HG02588 (cell line): ENCODE measurements at regions not wholly inside any gene's neighbourhood (a gene's known extent, or its start where the extent isn't known, plus 50 kb on each side); places are given as distances from the start of the nearest gene placed in this dataset.

Source experiments
- ATAC-seq: cut with Tn5 transposase; IDR thresholded peaks from one replicate; pipeline ENCODE4 v1.9.1; 2021; ENCODE audit warnings: mild to moderate bottlenecking, moderate library complexity; ENCODE audit not compliant: unreplicated experiment

DNA sequence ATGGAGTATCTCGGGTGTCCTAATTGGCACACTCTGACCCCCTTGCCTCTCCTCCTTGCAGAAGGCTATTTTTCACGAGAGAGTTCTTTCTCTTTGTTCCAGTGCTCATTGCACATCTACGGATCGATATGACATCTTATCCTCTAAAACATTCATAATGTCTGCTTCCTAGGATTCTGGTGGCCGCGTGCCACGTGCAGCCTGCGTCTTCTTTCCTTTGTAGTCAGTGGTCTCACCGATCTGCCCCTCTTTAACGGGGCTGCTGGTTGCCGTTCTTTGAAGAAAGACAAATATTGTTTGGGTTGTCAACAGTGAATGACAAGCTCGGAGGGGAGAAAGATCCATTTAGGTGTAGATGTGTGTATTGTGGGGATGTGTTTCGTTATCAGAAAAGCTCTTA is 252.4 kb upstream of the WWC1 start:
- no peak for ATAC-seq

DNA sequence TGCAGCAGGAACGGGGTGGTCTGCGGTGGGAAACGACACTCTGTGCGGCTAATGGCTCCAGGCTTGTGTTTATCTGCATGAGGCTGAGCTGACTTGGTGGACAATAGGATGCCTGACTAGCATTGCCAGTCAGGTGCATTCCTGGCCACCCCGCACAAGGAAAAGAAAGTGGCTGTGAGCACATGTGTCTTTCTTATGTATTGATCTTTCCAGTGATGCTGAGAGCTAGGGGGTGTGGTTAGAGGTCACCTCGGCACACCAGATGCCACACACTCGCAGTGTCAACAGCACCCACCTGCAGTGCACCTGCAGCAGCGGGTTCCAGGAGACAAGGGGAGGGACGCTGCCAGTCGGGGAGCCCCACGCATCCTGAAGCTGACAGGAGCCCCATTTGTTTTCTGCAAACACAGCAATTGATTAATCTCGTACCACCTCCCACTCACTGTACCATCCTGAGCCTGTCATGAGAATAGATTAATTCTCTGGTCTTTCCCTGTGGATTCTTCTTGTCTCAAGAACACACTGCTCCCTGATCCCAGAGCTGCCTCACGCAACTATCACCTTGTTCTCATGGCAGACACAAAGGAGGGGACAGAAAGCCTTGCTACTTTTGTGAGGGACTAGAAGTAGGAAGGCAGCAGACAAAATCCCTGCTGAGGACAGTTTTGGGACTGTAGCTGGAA is 251.7 kb upstream of the WWC1 start:
- no peak for ATAC-seq

DNA sequence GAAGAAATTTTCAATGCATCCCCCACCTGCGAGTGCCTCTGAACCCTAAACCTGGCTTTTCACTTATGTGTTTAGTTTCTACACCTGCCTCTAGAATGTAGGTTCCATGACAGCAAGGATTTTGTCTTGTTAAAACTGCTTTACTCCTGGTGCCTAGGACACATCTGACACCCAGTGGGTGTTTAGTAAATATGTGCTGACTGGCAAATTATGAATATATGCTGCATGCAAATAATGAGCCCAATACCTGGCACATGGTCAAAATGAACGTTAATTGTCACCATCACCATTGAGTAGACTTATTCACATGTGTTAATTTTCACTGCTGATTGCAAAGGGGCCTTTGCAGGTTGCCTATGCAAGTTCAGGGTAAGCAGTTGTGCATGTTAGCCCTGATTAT is 249.9 kb upstream of the WWC1 start:
- ATAC-seq: no peak

DNA sequence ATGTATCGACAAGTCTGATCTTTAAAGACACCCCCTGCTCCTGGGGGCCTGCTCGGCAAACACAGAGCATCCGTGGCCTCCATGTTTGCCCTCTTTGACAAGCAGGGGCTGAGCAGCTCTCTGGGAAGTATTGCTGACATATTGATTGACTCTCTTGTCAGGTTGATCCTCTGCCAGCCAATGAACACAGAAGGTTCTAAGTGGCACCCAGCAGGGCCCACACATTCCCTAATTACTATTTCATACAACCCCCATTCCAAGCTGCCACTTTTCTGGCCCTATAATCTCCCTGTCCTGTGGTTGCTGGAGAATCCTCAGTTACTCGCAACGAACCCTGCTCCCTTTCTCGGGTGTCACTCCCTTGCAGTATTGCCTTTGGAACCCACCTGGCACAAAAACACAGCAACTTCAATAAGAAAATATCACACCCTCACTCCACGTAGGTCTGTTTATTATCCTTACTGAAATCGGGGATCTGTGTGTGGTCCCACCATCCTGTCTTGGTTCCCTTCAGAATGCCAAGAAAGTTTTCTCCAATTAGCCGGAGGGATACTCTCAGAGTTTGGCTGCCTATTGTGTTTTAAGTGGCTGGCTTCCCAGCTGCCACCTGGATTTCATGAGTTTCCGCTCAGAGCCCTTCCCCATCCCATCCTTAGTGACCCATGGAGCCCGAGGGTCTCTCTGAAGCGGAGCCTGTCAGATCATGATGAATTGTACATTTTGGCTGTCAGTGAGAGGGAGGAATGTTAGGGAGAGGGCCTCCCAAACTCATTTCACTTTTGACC is 249.0 kb upstream of the WWC1 start:
- ATAC-seq: no peak

DNA sequence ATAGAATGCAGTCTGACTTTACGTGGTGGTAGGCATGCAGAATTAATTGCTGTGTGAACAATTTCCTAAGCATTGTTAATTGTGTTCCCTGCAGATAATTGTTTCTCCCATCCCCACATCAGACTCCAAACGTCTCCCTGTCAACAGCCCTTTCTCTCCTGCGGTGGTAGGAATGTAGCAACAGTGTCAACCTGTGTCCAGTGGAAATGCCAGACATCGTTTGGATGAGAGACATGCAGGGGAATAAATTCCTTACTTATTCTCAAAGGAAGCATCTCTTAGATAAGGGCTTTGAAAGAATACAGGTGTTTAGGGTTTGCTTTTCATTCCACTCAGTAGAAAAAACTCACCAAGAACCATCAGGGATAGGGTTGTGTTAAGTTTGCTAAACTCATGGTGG is 245.3 kb upstream of the WWC1 start:
- no peak for ATAC-seq

DNA sequence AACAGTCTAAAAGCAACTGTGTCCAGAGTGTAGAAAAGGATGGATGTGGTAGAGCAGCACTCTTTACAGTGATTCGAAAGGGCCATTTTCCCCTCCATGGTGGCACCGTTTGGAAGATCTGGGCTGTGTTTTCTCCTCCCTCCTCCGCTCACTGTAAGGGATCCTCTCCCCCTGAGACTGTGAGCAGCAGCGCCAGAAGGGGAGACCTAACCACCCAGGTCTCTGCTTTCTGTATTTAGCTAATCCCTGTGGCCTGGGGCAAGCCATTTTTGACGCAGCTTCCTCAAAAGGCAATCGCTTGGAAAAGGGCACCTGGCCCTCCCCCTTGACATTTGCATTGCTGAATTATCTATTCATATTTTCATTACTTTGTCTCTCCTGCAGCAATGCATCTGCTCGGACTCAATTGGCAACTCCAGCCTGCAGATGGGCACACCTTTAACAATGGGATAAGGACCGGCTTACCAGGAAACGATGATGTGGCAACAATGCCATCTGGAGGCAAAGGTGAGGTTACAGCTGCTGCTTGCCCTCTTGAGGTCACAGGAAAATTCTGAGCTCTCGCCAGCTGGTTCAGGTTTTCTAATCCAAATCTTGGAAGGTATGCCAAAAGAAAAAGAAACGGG is 244.3 kb upstream of the WWC1 start:
- ATAC-seq: no peak

DNA sequence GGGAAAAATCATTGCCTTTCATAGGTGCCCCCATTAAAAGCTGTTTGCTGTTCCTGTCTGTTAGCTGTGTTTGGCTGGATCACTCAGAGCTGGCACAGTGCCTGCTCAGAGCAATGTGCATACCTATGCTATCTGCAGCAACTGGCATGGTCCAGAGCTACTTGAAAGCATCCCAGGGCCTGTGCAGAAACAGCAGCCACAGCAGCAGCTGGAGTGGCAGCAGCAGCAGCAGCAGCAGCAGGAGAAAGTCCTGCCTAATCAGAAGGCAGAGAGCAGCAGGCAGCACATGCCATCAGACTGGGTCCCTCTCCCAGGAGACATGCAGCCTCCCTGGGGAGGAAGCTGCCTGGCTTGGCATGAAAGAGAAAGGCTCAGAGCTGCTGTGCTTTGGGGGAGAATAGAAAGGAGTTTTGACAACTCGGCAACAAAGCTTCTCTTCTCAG is 243.8 kb upstream of the WWC1 start:
- no peak for ATAC-seq

DNA sequence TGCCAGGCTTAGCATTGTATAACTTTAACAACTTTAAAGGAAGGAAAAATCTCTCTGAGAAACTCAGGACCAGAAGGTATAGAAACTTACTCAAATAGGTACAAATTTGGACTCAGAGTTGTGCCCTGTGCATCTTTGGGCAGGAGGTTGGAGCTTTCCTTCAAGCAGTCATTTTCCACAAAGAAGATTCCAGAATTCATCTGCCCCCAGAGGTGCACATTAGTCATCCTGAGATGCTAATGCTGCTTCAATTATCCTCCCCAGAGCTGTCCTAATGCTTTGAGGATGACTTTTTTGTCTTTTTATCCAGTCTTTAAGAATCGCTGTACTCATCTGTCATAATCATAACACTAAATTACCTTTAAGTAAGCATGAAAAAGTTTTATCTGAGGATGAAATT is 243.0 kb upstream of the WWC1 start:
- no peak for ATAC-seq

DNA sequence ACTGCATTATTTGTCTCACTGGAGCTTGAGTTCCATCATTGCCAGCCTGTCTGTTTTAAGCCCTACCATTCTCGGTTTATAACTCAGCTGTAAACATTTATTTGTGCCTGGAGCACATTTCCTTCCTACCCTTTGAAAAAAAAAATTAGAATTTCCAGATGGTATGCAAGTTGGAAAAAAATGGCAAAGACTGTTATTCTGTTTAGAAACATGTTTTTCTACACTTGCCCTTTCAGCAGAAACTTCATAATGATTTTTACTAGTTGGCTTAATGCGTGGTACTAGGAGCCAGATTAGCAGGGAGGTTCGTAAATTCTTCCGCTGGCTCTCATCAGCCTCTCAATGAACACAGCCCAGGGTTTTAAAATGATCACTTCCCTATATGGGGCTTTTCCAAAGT is 238.8 kb upstream of the WWC1 start:
- ATAC-seq: no peak

DNA sequence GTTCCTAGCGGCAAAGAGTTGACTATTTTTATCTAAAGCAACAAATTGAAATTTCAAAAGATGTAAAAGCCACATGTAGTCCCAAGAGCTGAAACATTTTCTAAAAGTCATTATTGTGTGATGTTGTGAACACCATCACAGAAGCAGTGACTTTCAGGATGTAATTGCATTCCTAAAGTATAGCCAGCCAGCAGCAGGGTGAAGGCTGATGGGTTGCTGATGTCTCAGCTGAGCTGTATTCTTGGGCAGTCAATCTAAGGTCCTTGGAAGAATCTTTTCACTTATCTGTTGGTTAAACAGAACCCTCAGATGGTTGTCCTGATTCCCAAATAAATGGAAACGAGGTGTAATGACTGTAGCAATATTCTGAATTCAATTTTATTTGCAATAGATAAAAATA is 237.4 kb upstream of the WWC1 start:
- ATAC-seq: no peak

DNA sequence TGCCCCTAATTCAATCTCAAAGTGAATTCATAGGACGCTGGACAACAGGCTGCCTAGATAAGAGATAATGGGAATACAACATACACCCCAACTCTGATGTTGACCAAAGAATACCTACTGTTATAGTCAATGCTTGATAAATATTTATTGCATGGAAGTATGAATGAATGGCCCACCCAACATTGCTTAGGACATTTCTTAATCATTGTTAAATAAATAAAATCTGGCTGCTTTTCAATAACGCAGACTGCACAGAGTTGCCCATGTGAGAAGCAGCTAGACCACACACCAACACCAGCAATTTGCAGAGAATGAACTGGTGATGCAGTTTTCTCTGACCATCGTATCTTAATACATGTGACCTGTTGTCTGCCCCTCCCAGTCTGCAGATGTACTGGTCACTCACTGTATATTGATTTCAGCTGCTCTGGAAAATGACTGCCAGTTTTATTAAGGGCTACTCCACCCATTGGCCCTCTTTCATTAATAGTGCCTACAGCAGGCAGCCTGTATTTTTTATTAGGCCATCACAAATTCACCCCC is 236.2 kb upstream of the WWC1 start:
- no peak for ATAC-seq

DNA sequence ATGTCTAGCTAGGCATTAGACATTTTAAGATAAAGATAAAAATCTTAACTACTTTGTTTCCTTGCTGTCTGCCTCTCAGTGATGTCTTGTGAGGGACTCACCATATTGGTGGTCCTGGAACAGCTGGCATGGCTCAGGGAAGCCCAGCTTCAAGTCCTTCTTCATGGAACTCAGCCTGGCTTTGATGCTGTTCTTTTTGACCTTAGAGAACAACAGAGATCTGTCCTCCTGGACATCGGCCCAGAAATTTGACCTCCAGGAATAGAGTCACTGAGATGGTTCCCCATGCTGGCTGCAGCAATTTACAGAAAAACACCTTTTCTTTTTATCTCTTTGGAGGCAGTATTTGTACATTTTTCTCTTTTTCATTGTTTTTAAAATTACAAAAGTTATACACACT is 235.5 kb upstream of the WWC1 start:
- ATAC-seq: no peak

DNA sequence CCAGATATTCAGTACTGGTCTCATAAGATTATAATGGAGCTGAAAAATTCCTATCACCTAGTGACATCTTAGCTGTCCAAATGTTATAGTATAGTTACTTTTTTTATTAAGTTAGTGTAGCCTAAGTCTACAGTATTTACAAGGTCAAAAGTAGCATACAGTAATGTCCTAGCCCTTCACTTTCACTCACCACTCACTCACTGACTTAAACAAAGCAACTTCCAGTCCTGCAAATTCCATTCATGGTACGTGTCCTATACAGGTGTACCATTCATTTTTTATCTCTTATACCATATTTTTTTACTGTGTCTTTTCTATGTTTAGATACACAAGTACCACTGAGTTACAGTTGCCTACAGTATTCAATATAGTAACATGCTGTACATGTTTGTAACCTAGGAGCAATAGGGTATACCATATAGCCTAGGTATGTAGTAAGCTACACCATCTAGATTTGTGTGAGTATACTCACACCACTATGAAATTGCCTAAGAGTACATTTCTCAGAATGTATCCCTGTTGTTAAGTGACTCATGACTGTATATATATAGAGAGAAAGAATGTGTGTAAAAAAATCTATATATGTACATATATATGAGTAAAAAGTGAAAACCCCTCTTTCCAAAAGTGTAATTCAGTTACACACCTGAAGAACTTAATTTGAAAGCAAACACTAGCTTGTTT is 234.8 kb upstream of the WWC1 start:
- ATAC-seq: no peak

DNA sequence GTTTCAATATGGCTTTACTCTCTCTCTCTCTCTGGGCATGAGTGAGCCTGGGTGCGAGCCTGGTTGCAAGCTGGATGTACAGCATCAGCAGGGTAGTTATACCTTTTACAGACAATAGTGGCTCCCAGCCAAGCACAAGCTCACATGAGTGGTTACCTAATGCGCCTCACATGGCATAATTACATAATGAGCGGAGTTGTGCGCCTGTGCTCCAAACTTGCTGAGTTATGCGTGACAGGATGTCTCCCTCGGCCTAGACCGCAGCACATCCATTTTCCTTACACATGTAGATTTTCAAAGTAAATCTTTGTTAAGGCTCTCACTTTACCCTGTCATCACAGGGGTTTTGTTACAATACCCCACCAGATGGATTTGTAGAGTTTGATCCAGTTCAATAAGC is 233.5 kb upstream of the WWC1 start:
- no peak for ATAC-seq

DNA sequence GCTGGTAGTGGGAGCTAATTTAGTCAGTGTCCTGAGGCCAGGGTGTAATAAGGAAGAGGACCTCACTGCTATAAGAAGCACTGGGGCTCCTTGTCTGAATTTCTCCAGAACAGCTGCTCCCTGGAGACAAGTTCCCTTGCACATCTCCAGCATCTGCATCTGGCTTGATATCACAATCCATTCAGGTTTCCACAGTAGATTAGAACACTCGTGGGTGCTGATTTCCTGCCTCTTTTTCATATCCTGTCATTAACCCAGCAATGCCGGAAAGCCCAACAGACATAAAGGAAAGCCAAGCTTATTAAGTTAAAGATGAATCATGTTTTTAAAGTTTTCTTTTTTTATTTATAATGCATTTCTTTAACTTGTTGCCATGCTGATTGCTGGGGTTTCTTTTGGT is 232.3 kb upstream of the WWC1 start:
- no peak for ATAC-seq

DNA sequence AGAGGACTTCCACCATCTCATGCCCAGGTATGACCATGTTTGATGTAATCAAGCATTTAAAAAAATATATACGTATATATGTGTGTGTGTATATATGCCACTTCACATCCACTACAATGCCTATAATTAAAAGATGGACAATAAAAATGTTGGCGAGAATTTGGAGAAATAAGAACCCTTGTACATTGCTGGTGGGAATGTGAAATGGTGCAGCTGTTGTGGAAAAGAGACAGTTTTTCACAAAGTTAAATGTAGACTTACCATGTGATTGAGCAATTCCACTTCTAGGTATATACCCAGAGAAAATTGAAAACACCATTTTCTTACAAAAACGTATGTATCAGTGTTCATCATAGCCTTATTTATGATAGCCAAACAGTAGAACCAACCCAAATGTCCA is 229.2 kb upstream of the WWC1 start:
- no peak for ATAC-seq

DNA sequence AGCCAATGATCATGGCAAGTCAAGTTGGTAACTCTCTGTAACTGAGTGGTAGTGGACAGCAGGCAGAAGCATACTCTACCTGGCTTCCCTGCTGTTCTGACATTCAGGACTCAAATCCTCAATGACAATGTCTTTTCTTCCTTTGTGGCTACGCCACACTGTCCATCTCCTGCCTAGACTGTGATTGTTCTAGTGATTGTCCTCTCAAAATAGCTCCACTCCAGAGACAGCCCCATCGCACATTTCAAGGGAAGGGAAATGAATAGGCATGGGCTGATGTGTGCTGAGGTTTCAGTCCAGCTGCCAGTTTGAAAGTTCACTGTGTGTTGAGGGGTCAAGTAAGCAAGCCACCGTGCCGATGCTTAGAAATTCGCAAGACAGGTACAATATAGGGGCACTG is 227.0 kb upstream of the WWC1 start:
- no peak for ATAC-seq

DNA sequence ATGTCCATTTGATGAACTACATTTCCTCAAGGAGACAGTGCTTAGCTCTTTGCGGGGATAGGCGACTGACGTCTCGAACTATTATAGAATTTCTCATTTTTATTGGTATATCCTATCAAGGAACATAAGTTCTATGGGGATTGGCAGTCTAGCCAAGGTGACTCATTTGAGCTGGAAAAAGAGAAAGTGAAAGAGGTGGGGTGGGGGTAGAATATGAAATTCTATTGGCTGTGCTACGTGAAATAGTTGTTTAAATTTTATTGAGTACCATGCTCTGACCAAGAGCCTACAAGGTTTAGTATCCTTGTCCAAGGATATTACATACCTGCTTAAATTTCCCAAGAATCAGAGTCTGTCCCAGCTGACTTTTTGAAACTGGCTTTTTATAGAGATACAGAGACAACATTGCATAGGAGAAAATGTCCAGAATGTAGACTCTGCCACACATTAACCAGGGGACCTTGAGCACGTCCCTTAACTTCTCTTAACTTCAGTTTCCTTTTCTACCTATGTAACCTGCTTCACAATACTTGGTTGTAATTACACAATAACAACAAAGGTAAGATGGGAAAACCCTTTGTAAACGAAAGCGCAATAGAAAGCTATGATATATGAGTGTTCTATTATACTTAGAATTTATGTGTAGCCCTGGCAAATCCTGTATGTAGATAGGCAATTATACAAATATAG is 226.4 kb upstream of the WWC1 start:
- ATAC-seq: no peak

DNA sequence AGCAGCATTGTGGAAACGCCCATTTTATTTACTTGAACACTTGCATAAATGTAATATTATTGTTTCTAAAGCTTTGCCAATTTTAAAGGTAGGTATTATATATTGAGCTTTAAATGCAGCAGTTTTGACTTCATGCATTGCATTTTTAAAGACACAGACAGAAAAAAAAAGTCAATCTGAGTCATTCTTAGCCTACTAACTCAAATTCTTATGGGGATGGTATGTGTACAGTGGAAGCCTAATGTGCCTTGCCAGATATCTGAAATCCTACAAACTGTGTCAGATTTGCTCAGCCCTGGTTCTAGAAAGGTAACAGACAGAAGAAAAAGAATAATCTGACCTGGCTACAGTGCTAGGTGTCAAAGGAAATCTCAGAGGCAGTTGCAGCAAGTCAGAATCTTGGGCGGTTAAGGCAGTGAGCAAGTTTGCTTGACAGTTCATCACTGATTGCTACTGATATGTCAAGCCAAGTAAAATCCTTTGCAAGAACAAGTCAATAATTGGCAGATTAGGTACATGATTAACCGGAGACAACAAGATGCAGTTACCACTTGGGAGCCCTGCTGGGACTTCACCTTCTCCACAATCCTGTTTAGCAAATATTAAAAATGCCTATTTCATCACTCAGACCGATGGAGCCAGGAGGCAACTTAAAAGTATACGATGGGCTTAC is 224.8 kb upstream of the WWC1 start:
- no peak for ATAC-seq

DNA sequence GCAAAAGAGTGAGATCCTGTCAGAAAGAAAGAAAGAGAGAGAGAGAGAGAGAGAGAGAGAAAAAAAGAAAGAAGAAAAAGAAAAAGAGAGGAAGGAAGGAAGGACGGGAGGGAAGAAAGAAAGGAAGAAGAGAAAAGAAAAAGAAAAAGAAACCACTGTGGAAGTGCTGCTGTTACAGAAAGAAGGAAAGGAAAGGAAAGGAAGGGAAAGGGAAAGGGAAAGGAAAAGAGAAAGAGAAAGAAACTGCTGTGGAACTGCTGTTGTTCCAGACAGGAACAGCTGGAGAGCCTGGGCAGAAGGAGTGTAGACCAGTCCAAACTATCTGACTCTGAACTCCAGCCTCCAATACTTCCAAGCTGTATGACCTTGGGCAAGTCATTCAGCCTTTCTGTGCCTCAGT is 220.7 kb upstream of the WWC1 start:
- no peak for ATAC-seq
